K562 (cell line): ENCODE measurements at regions not wholly inside any gene's neighbourhood (a gene's known extent, or its start where the extent isn't known, plus 50 kb on each side); places are given as distances from the start of the nearest gene placed in this dataset.

Experiments used
- ATAC-seq: fragments of 200-7000 bp; cut with Tn5 transposase; 3 replicates; pipeline ENCODE4 v1.9.1; 2020; ENCODE audit warnings: moderate library complexity
- BruUV-seq: library from RNA; stranded (reverse); fragments of 400-500 nt; replicated peaks from 2 replicates; lab custom pipeline; 2021; lab: Mats Ljungman, UMichigan
- CTCF ChIA-PET: fragments of 300-600 bp; formaldehyde crosslinking; extraction: SDS; loops from one replicate; lab custom pipeline; 2021; ENCODE audit warnings: low intra/inter-chr PET ratio; lab: Yijun Ruan, JAX
- POLR2A ChIA-PET: fragments of 300-600, 350-650 bp; sonication (Branson Sonifier 250); formaldehyde crosslinking; extraction: SDS; loops from one replicate; lab custom pipeline; 2021; ENCODE audit warnings: antibody characterized with exemption, inconsistent platforms; lab: Yijun Ruan, JAX
- DNase-seq, 4 experiments: peaks; one replicate each; pipeline versions ENCODE4 v3.0.0 to v3.0.0-alpha.2; 2011 to 2018; ENCODE audit warnings: low spot score in 3 of 4, mixed read lengths in 3 of 4; ENCODE audit errors: extremely low read depth in 1 of 4
- FAIRE-seq: peaks from 2 replicates; lab custom pipeline; 2011; peaks lifted over from hg19 to GRCh38; lab: Jason Lieb, UNC
- H2AFZ ChIP-seq: 2 replicates; pipeline ENCODE4 v1.6.0; 2011; ENCODE audit warnings: low read depth, low read length, control low read depth, inconsistent platforms
- H3K27ac ChIP-seq: fragments of 200-600 bp; 3 replicates; pipeline ENCODE4 v1.8.0; 2011; ENCODE audit warnings: low read depth, mild to moderate bottlenecking, control low read depth, inconsistent platforms, low read length, moderate library complexity, mixed read lengths; ENCODE audit errors: extremely low read depth
- H3K27me3 ChIP-seq, 2 experiments: fragments of 300-600 bp in 1 of 2; 2 replicates in 1 of 2; 3 replicates in 1 of 2; pipeline versions ENCODE4 v1.6.0 to v1.8.0; 2011; ENCODE audit warnings: inconsistent platforms in 2 of 2, low read length in 2 of 2, mild to moderate bottlenecking in 1 of 2, mixed read lengths in 1 of 2, moderate library complexity in 1 of 2; ENCODE audit not compliant: control insufficient read depth in 2 of 2, insufficient read depth in 2 of 2
- H3K36me3 ChIP-seq: fragments of 300-600 bp; 3 replicates; pipeline ENCODE4 v1.8.0; 2011; ENCODE audit warnings: mild to moderate bottlenecking, low read length, inconsistent platforms; ENCODE audit not compliant: control insufficient read depth, insufficient read depth
- H3K4me1 ChIP-seq, 2 experiments: fragments of 200-600 bp in 1 of 2; replicated peaks in 1 of 2; 2 replicates in 1 of 2; 3 replicates in 1 of 2; pipeline versions ENCODE4 v1.5.1 to v1.8.0; 2011; ENCODE audit warnings: inconsistent platforms in 2 of 2, low read length in 2 of 2, mild to moderate bottlenecking in 1 of 2, mixed read lengths in 1 of 2, moderate library complexity in 1 of 2; ENCODE audit not compliant: control insufficient read depth in 2 of 2, insufficient read depth in 2 of 2
- H3K4me2 ChIP-seq: 2 replicates; pipeline ENCODE4 v1.6.1; 2011; ENCODE audit warnings: low read length, control low read depth, inconsistent platforms, mixed read lengths; ENCODE audit not compliant: insufficient read depth
- H3K4me3 ChIP-seq: fragments of 200-600 bp; sonication (generic), shearing (Covaris generic); 2 replicates; pipeline ENCODE4 v1.5.1; 2016; ENCODE audit warnings: control low read depth, inconsistent platforms
- H3K79me2 ChIP-seq: fragments of 200-600 bp; 3 replicates; pipeline ENCODE4 v1.8.0; 2011; ENCODE audit warnings: low read length, inconsistent platforms; ENCODE audit not compliant: control insufficient read depth, insufficient read depth
- H3K9ac ChIP-seq, 2 experiments: 2 replicates each; pipeline versions ENCODE4 v1.6.0 to v1.6.1; 2011; ENCODE audit warnings: low read depth in 2 of 2, low read length in 2 of 2, control low read depth in 1 of 2, inconsistent platforms in 1 of 2, mild to moderate bottlenecking in 1 of 2, mixed read lengths in 1 of 2; ENCODE audit not compliant: insufficient read depth in 1 of 2
- H3K9me1 ChIP-seq: one replicate; pipeline ENCODE4 v1.6.0; 2011; ENCODE audit warnings: inconsistent platforms, mild to moderate bottlenecking, low read length, moderate library complexity; ENCODE audit not compliant: control insufficient read depth, insufficient read depth
- H3K9me3 ChIP-seq: replicated peaks from 2 replicates; pipeline ENCODE4 v1.5.1; 2011; ENCODE audit warnings: low read depth, low read length, inconsistent platforms; ENCODE audit not compliant: control insufficient read depth, insufficient read depth
- H4K20me1 ChIP-seq: replicated peaks from 2 replicates; pipeline ENCODE4 v1.6.1; 2011; ENCODE audit warnings: low read length, inconsistent platforms, mixed read lengths; ENCODE audit not compliant: control insufficient read depth, insufficient read depth
- ARID2 ChIP-seq: fragments of 450-650 bp; IDR thresholded peaks from 2 replicates; pipeline ENCODE4 v1.6.1; 2017; ENCODE audit warnings: antibody characterized with exemption, mild to moderate bottlenecking
- CHD2 ChIP-seq: IDR thresholded peaks from 2 replicates; pipeline ENCODE4 v1.6.1; 2011; ENCODE audit warnings: low read depth, low read length
- FUS ChIP-seq: fragments of 200-400 bp; formaldehyde crosslinking; optimal IDR thresholded peaks from 2 replicates; pipeline ENCODE3; 2017; ENCODE audit warnings: low read depth, low read length
- GABPB1 ChIP-seq: sonication (generic); formaldehyde crosslinking; IDR thresholded peaks from 2 replicates; pipeline ENCODE4 v1.8.0; 2022; ENCODE audit warnings: mild to moderate bottlenecking, missing genetic modification reagents
- KLF13 ChIP-seq: fragments of 450-650 bp; IDR thresholded peaks from 2 replicates; pipeline ENCODE4 v1.6.1; 2016; ENCODE audit warnings: missing genetic modification characterization, low read depth, mild to moderate bottlenecking, missing compliant biosample characterization, moderate library complexity, borderline replicate concordance
- MITF ChIP-seq: IDR thresholded peaks from 2 replicates; pipeline ENCODE4 v1.6.1; 2014; ENCODE audit warnings: antibody characterized with exemption
- NCOA2 ChIP-seq, 2 experiments: fragments of 450-650 bp; IDR thresholded peaks; 2 replicates each; pipeline ENCODE4 v1.6.1; 2018; ENCODE audit warnings: mild to moderate bottlenecking in 2 of 2, moderate library complexity in 1 of 2; ENCODE audit not compliant: partially characterized antibody in 2 of 2
- NFIX ChIP-seq: fragments of 250-450 bp; sonication (Bioruptor Pico); IDR thresholded peaks from 2 replicates; pipeline ENCODE4 v1.4.0; 2020; ENCODE audit warnings: low read depth, mild to moderate bottlenecking, moderate library complexity
- RFX7 ChIP-seq: fragments of 250-450 bp; sonication (Bioruptor Pico); IDR thresholded peaks from 2 replicates; pipeline ENCODE4 v1.5.1; 2021; ENCODE audit warnings: mild to moderate bottlenecking
- SRSF9 ChIP-seq: fragments of 200-400 bp; formaldehyde crosslinking; IDR thresholded peaks from 2 replicates; pipeline ENCODE4 v1.6.1; 2017; ENCODE audit warnings: low read depth, low read length, borderline replicate concordance
- ZC3H11A ChIP-seq: IDR thresholded peaks from 2 replicates; pipeline ENCODE4 v1.6.1; 2012; ENCODE audit warnings: low read depth, low read length, improper control_type of control experiment
- ZNF140 ChIP-seq: fragments of 250-450 bp; sonication (Bioruptor Pico); IDR thresholded peaks from 2 replicates; pipeline ENCODE4 v1.8.0; 2021; ENCODE audit warnings: moderate library complexity, mild to moderate bottlenecking, inconsistent platforms
- ZNF232 ChIP-seq: sonication (generic); formaldehyde crosslinking; IDR thresholded peaks from 2 replicates; pipeline ENCODE4 v1.8.0; 2022; ENCODE audit warnings: mild to moderate bottlenecking, missing genetic modification reagents
- ZNF324 ChIP-seq: fragments of 250-450 bp; sonication (Bioruptor Pico); IDR thresholded peaks from 2 replicates; pipeline ENCODE4 v1.4.0; 2020; ENCODE audit warnings: mild to moderate bottlenecking
- ZNF764 ChIP-seq: fragments of 250-450 bp; sonication (Bioruptor Pico); IDR thresholded peaks from 2 replicates; pipeline ENCODE4 v1.4.0; 2020; ENCODE audit warnings: low read depth, mild to moderate bottlenecking, moderate library complexity
- WGBS: fragments of 100-300 bp; shearing (Covaris generic); methylation state at CpG from one replicate; pipeline ENCODE4 v1.1.6; 2016; ENCODE audit warnings: low coverage, mixed read lengths; ENCODE audit not compliant: insufficient coverage; ENCODE audit errors: missing lambda C conversion rate; 5-methylcytosine and 5-hydroxymethylcytosine counted together
- in situ Hi-C: fragments of 300-500 bp; cut with MboI; formaldehyde crosslinking; loops from 4 replicates; pipeline ENCODE4 v1.15.0; 2018; ENCODE audit warnings: inconsistent platforms, mixed read lengths
- intact Hi-C: fragments of 100-400 bp; cut with micrococcal nuclease; formaldehyde crosslinking; loops from 2 replicates; pipeline ENCODE4 v1.14.2; 2022

GRCh38 chr7:155911471-155912105 is 99.3 kb upstream of the SHH start (continued):
- TF ChIP-seq ZNF764 (CRISPR knock-in tag) (no peak), ZNF140 (CRISPR knock-in tag) (no peak), NCOA2 (IDR thresholded peaks at IDR 0.05; ENCODE audit: partially characterized antibody in 2 of 2) (no peak), ZC3H11A (no peak), ZNF232 (CRISPR knock-in tag) (no peak), FUS (no peak)

- Histone ChIP-seq H3K9me1 (no peaks in the 10 kb centered on the region), H3K9ac (no peak overlapping the region), H3K27me3 (peaks cover 11 to 70% of the 10 kb centered on the region in 2 experiments; a peak in 3 of 5 replicates), H3K36me3 (no peaks in the 10 kb centered on the region), H3K4me3 (no peak overlapping the region), H3K4me2 (no peak overlapping the region), H4K20me1 (peaks cover 4% of the 10 kb centered on the region; the same call in 1 of the 2 replicates), H2AFZ (no peak overlapping the region), H3K9me3 (no peaks in the 10 kb centered on the region)
- no TSS peak for BruUV-seq
- DNase-seq: no peak
- no peak for ATAC-seq
- no peak for FAIRE-seq
- WGBS: 0% methylated on average over 9 of the region's 9 CpGs
- TF ChIP-seq NFIX (CRISPR knock-in tag): no peak
- TF ChIP-seq MITF: no peak
- TF ChIP-seq ARID2: no peak
- no peak for TF ChIP-seq RFX7
- no peak for TF ChIP-seq ZNF324 (CRISPR knock-in tag)
- no peak for TF ChIP-seq CHD2
- TF ChIP-seq GABPB1: no peak
- no peak for TF ChIP-seq SRSF9
- TF ChIP-seq KLF13 (tag): no peak
- TF ChIP-seq, all 486 proteins: peak for 0
- CTCF ChIA-PET: no interaction called here
- Histone ChIP-seq H3K79me2 (no peaks in the 10 kb centered on the region), H3K27ac (no peak overlapping the region), H3K4me1 (no peaks in the 10 kb centered on the region)
- POLR2A ChIA-PET: interaction anchor here (1.5 kb wide), 1 partner anchor 13 kb away, joined by 5 read pairs; no protein-coding TSS in a partner anchor
- intact Hi-C loops (no loop called here), in situ Hi-C loops (no loop called here)
Observed at GRCh38 chr7:155908385-155908784, 96.1 kb upstream of the SHH start.
